NT2/D1 (cell line): ENCODE measurements at regions not wholly inside any gene's neighbourhood (a gene's known extent, or its start where the extent isn't known, plus 50 kb on each side); places are given as distances from the start of the nearest gene placed in this dataset.

Source experiments
- DNase-seq: peaks from one replicate; pipeline ENCODE4 v3.0.0-alpha.2; 2011; ENCODE audit warnings: low read depth, low spot score
- H3K27me3 ChIP-seq: 2 replicates; pipeline ENCODE4 v1.6.0; 2011; ENCODE audit warnings: mild to moderate bottlenecking; ENCODE audit not compliant: insufficient read length, insufficient read depth
- H3K36me3 ChIP-seq: 2 replicates; pipeline ENCODE4 v1.6.1; 2011; ENCODE audit warnings: mild to moderate bottlenecking, low read length, mixed read lengths; ENCODE audit not compliant: insufficient read depth, insufficient read length
- H3K4me1 ChIP-seq: 2 replicates; pipeline ENCODE4 v1.5.1; 2011; ENCODE audit not compliant: insufficient read depth, insufficient read length
- H3K4me3 ChIP-seq: 2 replicates; pipeline ENCODE4 v1.5.1; 2011; ENCODE audit warnings: low read depth; ENCODE audit not compliant: insufficient read length
- H3K9ac ChIP-seq: 2 replicates; pipeline ENCODE4 v1.6.0; 2011; ENCODE audit warnings: low read depth; ENCODE audit not compliant: insufficient read length
- H3K9me3 ChIP-seq: 2 replicates; pipeline ENCODE4 v1.5.1; 2011; ENCODE audit warnings: mild to moderate bottlenecking, low read length; ENCODE audit not compliant: insufficient read depth
- SUZ12 ChIP-seq: IDR thresholded peaks from 2 replicates; pipeline ENCODE4 v1.6.1; 2011; ENCODE audit not compliant: insufficient read length, insufficient read depth; ENCODE audit errors: extremely low read depth
- YY1 ChIP-seq: IDR thresholded peaks from 2 replicates; pipeline ENCODE4 v1.6.1; 2011; ENCODE audit not compliant: insufficient read length, insufficient read depth
- ZNF274 ChIP-seq: IDR thresholded peaks from 2 replicates; pipeline ENCODE4 v1.6.1; 2011; ENCODE audit warnings: mild to moderate bottlenecking, low read depth, low read length

GRCh38 chr5:128674837-128675446, 136.9 kb upstream of the FBN2 start:
- H3K36me3 ChIP-seq: no peaks in the 10 kb centered on the region
- H3K27me3 ChIP-seq: no peaks in the 10 kb centered on the region
- TF ChIP-seq YY1: no peak
- no peak for TF ChIP-seq SUZ12
- TF ChIP-seq ZNF274: no peak
- no peaks in the 10 kb centered on the region for H3K4me1 ChIP-seq
- H3K9me3 ChIP-seq: peaks cover 19% of the 10 kb centered on the region
- H3K9ac ChIP-seq: no peak overlapping the region
- H3K4me3 ChIP-seq: no peak overlapping the region
- DNase-seq: no peak

- DNase-seq: no peak
- Histone ChIP-seq H3K36me3 (no peaks in the 10 kb centered on the region), H3K9ac (no peak overlapping the region), H3K27me3 (no peaks in the 10 kb centered on the region), H3K9me3 (0 out of 2 replicates have a peak, but pooled peaks cover 7% of the 10 kb centered on the region), H3K4me3 (no peak overlapping the region), H3K4me1 (no peaks in the 10 kb centered on the region)
- no peak for TF ChIP-seq YY1
- no peak for TF ChIP-seq SUZ12
- no peak for TF ChIP-seq ZNF274
These were observed 143.1 kb upstream of the FBN2 start for GRCh38 chr5:128681096-128681495.

GRCh38 chr5:128681764-128682592, 143.9 kb upstream of the FBN2 start:
- H3K9me3 ChIP-seq: no peaks in the 10 kb centered on the region

GRCh38 chr5:128682669-128683068, 144.6 kb upstream of the FBN2 start:
- TF ChIP-seq ZNF274 (no peak), SUZ12 (no peak), YY1 (no peak)
- no peak for DNase-seq
- Histone ChIP-seq H3K9ac (no peak overlapping the region), H3K4me1 (no peaks in the 10 kb centered on the region), H3K9me3 (no peaks in the 10 kb centered on the region), H3K36me3 (no peaks in the 10 kb centered on the region), H3K4me3 (no peak overlapping the region), H3K27me3 (no peaks in the 10 kb centered on the region)

More at GRCh38 chr5:128681764-128682592, 143.9 kb upstream of the FBN2 start:
- Histone ChIP-seq H3K4me3 (no peak overlapping the region), H3K36me3 (no peaks in the 10 kb centered on the region), H3K27me3 (no peaks in the 10 kb centered on the region), H3K4me1 (no peaks in the 10 kb centered on the region), H3K9ac (no peak overlapping the region)
- TF ChIP-seq ZNF274 (no peak), YY1 (no peak), SUZ12 (no peak)
- DNase-seq: no peak

- Histone ChIP-seq H3K9me3 (no peaks in the 10 kb centered on the region), H3K36me3 (no peaks in the 10 kb centered on the region), H3K27me3 (no peaks in the 10 kb centered on the region), H3K4me3 (no peak overlapping the region), H3K4me1 (no peaks in the 10 kb centered on the region), H3K9ac (no peak overlapping the region)
- DNase-seq: no peak
- TF ChIP-seq ZNF274: no peak
- TF ChIP-seq YY1: no peak
- TF ChIP-seq SUZ12: no peak
These were observed 146.9 kb upstream of the FBN2 start for GRCh38 chr5:128684961-128685360.

GRCh38 chr5:128687930-128688329, 149.9 kb upstream of the FBN2 start:
- DNase-seq: no peak
- no peak for TF ChIP-seq ZNF274
- TF ChIP-seq SUZ12: no peak
- TF ChIP-seq YY1: no peak
- H3K36me3 ChIP-seq: no peaks in the 10 kb centered on the region

GRCh38 chr5:128693764-128694163, 155.7 kb upstream of the FBN2 start:
- Histone ChIP-seq H3K4me3 (no peak overlapping the region), H3K9ac (no peak overlapping the region), H3K27me3 (no peaks in the 10 kb centered on the region), H3K4me1 (no peaks in the 10 kb centered on the region), H3K9me3 (no peaks in the 10 kb centered on the region), H3K36me3 (no peaks in the 10 kb centered on the region)
- no peak for DNase-seq
- no peak for TF ChIP-seq ZNF274
- TF ChIP-seq SUZ12: no peak
- TF ChIP-seq YY1: no peak

More at GRCh38 chr5:128687930-128688329, 149.9 kb upstream of the FBN2 start:
- no peaks in the 10 kb centered on the region for H3K9me3 ChIP-seq
- H3K4me1 ChIP-seq: no peaks in the 10 kb centered on the region
- H3K4me3 ChIP-seq: no peak overlapping the region
- no peaks in the 10 kb centered on the region for H3K27me3 ChIP-seq
- H3K9ac ChIP-seq: no peak overlapping the region
